ENCODE measurements at regions not wholly inside any gene's neighbourhood (a gene's known extent, or its start where the extent isn't known, plus 50 kb on each side); places are given as distances from the start of the nearest gene placed in this dataset.

GRCh38 chr6:48979806-48980205, 483.2 kb downstream of the MMUT start:
- no peak for DNase-seq (ENCODE audit: low read depth)
- TF ChIP-seq CTCF (IDR thresholded peaks at IDR 0.05; ENCODE audit: insufficient read depth, low read depth, low read length): no peak
- H3K4me3 ChIP-seq (ENCODE audit: low read depth, low read length): no peak overlapping the region

DNA sequence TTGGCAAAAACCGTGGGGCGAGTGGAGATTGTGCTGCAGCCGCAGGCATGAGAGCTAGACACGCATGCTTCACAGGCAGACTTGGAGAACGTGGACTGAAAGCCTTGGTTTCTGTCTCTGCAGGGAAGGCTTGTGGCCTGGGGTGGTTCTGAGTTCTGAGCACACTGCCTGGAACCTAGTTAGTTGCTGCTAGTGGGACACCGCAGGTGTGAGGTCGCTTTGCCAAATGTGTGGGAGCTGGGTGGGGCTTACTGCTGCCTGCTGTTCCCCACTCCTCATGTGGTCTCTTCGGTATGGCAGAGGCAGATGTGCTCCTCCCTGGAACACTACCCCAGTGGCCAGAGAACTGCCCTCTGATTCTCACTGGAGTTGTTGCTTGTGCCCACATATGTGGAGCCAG, 484.0 kb downstream of the MMUT start:
- TF ChIP-seq CTCF (IDR thresholded peaks at IDR 0.05; ENCODE audit: insufficient read depth, low read depth, low read length): no peak
- H3K4me3 ChIP-seq (ENCODE audit: low read depth, low read length): no peak overlapping the region

DNA sequence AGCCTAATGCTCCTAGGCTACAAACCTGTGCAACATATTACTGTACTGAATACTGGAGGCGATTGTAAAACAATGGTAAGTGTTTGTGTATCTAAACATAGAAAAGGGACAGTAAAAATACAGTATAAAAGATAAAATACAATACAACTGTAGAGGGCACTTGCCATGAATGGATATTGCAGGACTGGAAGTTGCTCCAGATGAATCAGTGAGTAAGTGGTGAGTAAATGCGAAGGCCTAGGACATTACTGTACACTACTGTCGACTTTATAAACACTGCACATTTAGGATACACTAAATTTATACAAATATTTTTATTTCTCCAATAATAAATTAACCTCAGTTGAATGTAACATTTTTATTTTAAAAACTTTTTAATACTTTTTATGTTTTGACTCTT, 485.0 kb downstream of the MMUT start:
- no peak for DNase-seq (ENCODE audit: low read depth)
- H3K4me3 ChIP-seq (ENCODE audit: low read depth, low read length): no peak overlapping the region
- no peak for TF ChIP-seq CTCF (IDR thresholded peaks at IDR 0.05; ENCODE audit: insufficient read depth, low read depth, low read length)

More for the DNA sequence above, 484.0 kb downstream of the MMUT start:
- no peak for DNase-seq (ENCODE audit: low read depth)

GRCh38 chr6:48977573-48977972, 485.5 kb downstream of the MMUT start:
- TF ChIP-seq CTCF (IDR thresholded peaks at IDR 0.05; ENCODE audit: insufficient read depth, low read depth, low read length): no peak
- no peak overlapping the region for H3K4me3 ChIP-seq (ENCODE audit: low read depth, low read length)
- no peak for DNase-seq (ENCODE audit: low read depth)

DNA sequence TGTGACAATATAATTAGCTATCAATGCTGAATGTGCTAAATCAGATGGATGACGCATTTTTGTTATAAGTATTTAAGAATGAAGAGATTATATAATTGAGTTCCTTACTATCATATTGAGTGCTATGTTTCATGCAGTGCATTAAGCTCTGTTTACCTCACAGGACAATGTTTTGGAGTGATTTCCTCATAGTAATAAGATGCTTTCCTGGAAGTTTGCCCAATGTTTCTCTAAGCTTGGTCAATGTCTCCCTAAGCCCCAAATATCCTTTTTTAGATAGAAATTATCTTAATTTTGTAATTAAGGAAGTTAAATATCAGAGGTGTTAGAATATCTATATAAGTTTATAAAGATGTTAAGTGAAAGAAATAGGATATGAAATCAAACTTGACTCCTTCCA, 489.6 kb downstream of the MMUT start:
- no peak overlapping the region for H3K4me3 ChIP-seq (ENCODE audit: low read depth, low read length)
- TF ChIP-seq CTCF (IDR thresholded peaks at IDR 0.05; ENCODE audit: insufficient read depth, low read depth, low read length): no peak
- peak; percentile 32 for DNase-seq (ENCODE audit: low read depth)

- TF ChIP-seq CTCF (IDR thresholded peaks at IDR 0.05; ENCODE audit: insufficient read depth, low read depth, low read length): no peak
- no peak overlapping the region for H3K4me3 ChIP-seq (ENCODE audit: low read depth, low read length)
- no peak for DNase-seq (ENCODE audit: low read depth)
These were observed 501.2 kb downstream of the MMUT start for GRCh38 chr6:48961781-48962415.

Data from fibroblast of villous mesenchyme (primary cell).